Non-pigmented ciliary epithelial cell (primary cell): ENCODE measurements at regions not wholly inside any gene's neighbourhood (a gene's known extent, or its start where the extent isn't known, plus 50 kb on each side); places are given as distances from the start of the nearest gene placed in this dataset.

Source experiments
- DNase-seq: peaks from one replicate; pipeline ENCODE4 v3.0.0-alpha.2; 2010; ENCODE audit warnings: low read depth

GRCh38 chr7:41039981-41040380, 662.9 kb downstream of the INHBA start:
- DNase-seq: no peak

DNA sequence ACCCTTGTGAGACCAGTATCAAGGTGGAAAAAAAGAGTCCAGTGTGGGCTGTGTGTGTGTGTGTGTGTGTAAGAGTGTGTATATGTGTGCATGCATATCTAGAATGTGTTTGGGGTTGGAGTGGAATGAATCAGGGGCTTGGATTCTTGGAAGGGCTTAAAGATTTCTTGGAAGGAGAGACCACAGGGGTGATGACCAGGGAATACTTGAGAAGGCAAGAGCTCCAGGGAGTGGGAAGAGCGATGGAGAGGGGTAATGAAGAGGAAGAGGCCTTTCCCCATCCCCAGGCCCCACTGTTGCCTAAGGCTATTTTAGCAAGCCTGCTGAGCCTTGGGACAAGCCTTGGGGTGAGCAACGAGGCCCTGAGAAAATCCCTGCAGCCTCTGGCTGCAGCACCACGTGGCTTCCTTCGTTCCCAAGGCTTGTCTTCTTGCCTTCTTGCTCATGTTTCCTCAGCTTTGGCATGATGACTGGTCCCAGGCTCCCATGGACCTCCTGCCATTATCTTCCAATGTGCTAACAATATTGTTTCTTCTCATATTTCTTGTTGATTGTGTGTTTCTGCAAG, 663.4 kb downstream of the INHBA start:
- DNase-seq: no peak

DNA sequence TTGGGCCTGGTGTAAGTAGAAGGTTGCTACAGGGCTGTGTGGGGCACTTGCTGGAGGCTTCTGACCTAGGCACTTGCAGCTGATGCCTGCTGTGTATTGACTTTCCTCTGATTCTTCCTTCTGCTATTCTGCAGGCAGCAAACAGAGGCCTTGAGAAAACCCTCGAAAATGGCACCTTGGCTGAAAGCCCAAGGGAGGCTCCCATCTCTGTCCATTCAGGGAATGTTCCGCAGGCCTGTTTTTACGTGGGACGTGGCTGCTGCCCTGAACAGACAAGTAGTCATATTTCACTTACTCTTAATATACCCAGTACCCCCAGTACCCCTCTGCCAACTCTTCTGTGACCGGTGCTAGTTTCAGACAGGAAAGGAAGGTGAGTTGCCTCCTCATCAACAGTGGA, 664.7 kb downstream of the INHBA start:
- DNase-seq: no peak

- no peak for DNase-seq
Measured at GRCh38 chr7:41037691-41038090, 665.2 kb downstream of the INHBA start.

DNA sequence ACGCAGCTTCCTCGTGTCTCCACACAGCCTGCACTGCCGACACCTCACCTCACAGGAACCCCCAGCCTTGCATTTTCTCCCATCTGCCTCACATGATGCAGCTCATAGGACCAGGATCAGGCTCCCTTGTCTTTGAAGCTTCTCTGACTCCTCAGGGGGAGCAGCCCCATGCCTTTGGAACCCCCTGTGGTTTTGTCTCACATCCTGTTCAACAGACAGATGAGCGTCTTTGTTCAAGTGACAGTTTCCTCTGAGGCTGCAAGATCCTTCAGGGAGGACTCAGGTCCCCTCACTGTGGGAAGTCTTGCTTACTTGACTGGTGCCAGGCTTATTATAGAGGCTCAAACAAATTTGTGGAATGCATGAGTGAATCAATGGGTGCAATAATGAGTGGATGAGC, 667.1 kb downstream of the INHBA start:
- no peak for DNase-seq

DNA sequence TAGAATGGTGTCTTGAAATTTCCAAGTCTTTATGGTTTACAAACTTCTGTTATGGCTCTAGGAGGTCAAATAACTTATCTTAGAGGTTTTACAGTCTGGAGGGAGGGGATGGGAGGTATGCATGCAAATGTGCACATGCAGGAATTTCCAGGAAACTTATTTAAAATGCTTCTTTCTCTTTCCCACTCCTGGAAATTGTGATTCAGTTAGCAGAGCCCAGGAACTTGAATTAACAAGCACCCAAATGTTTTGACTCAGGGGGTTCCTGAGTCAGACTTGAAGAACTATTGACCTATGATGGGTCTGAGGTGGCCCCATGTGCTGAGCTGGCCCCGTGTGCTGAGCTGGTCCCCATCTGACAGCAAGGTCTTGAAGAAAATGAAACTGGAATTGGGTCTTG, 669.4 kb downstream of the INHBA start:
- no peak for DNase-seq

GRCh38 chr7:41030673-41031072, 672.2 kb downstream of the INHBA start:
- no peak for DNase-seq

- DNase-seq: peak; percentile 98
Measured at GRCh38 chr7:41029072-41029499, 673.8 kb downstream of the INHBA start.

- no peak for DNase-seq
Measured at GRCh38 chr7:41028580-41028979, 674.3 kb downstream of the INHBA start.

- DNase-seq: peak; percentile 99
Measured at GRCh38 chr7:41027428-41028115, 675.3 kb downstream of the INHBA start.

- no peak for DNase-seq
Measured at GRCh38 chr7:41024126-41024525, 678.8 kb downstream of the INHBA start.

- DNase-seq: no peak
Measured at GRCh38 chr7:41020056-41020455, 682.8 kb downstream of the INHBA start.

- no peak for DNase-seq
Measured at GRCh38 chr7:41013117-41013516, 689.8 kb downstream of the INHBA start.

DNA sequence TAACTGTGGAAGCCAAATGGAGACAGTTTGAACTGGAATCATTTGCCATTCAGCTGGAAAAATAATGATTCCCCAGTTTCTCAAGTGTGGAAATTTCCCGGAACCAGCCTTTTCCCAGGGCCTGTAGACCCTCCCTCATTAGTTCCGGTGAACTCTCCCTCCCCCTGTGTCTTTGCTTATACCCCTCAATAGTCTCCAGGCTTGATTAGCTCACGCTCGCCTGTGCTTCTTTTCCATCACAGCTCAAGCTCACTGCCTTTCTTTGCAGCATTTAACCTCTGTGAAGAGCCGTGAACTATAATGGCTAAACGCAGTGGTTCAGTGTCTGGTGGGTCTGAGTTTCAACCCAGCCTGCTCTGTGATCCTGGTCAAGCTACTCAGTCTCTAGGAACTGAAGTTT, 690.8 kb downstream of the INHBA start:
- no peak for DNase-seq

DNA sequence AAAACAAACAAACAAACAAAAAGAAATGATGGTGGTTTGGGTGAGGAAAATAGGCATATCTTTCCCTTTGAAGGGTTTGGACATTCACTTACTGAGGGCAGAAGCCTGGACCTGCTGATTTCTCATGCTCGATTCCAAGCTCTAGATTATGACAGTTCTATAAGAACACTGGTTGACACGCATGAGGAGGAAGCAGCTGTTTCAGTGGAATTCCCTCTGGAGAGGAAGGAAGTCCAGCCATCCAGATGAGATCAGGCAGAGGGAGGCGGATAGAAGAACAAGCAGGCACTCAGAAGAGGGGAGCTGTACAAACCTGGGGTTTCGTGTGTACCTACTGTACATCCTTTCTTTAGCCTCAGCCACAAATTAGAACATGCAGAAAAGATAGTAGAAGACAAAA, 691.9 kb downstream of the INHBA start:
- no peak for DNase-seq

- no peak for DNase-seq
Measured at GRCh38 chr7:41010418-41010817, 692.5 kb downstream of the INHBA start.

DNA sequence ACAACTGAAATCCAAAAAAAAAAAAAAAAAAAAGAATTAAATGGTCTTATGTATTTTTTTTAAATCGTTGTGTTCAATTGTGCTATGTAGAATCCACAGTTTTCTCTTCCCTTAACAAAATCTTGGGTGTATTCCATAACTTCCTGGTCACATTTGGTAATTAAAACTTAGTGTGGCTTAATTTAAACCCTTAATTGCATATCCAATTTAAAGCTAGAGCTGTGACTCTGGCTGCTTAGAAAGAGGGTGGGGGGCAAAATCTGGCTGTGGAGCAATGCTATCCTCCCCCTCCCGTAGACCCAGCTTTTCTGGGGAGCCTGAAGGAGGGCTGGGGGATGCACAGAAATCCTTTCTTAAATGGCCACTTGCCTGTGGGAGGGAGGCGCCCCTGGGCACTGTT, 695.1 kb downstream of the INHBA start:
- no peak for DNase-seq

DNA sequence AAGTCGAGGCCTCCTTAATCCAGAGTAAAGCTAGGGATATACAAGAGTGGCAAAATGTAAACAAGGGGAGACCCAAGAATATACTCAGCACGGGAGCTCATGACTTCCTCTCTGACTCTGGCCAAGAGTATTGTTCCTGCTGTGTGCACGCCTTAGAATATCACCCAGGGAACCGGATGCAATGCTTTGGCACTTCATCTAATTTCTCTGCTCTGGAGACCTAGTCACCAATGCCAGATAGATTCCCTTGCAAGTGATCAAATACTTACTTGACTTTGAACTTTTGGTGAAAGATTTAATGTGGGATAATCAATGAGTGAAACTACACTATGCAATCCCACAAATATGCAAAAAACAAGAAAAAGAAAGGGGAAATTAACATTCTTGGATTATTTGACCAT, 695.5 kb downstream of the INHBA start:
- no peak for DNase-seq

GRCh38 chr7:41006306-41006995, 696.4 kb downstream of the INHBA start:
- no peak for DNase-seq

GRCh38 chr7:41005374-41005901, 697.5 kb downstream of the INHBA start:
- DNase-seq: peak; percentile 80

DNA sequence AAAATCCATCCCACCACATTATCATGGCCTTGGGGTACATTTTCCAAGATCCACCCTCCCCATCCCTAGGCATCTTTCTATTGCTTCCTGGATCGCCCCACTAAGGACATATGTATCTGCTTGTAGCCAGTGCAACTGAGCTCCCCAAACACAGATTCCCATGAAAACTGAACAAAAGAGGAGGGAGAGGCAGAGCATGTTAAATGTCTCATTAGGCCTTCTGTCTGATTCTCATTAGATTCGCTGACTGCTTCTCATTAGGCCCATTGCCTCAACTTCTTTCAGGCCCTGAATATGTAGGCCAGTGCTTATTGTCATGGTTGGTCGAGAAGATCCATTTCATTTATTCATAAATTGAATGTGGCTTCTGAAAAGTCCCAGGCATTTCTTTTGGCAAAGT, 698.9 kb downstream of the INHBA start:
- DNase-seq: no peak

- DNase-seq: no peak
Measured at GRCh38 chr7:41003611-41003940, 699.3 kb downstream of the INHBA start.
